Astrocyte (in vitro differentiated cells and primary cell): ENCODE measurements at regions not wholly inside any gene's neighbourhood (a gene's known extent, or its start where the extent isn't known, plus 50 kb on each side); places are given as distances from the start of the nearest gene placed in this dataset.

Experiments
- CTCF ChIP-seq: IDR thresholded peaks from 2 replicates; pipeline ENCODE4 v1.5.1; 2011; ENCODE audit warnings: low read depth, mild to moderate bottlenecking, inconsistent platforms, low read length, moderate library complexity; ENCODE audit not compliant: insufficient read depth
- EZH2 ChIP-seq: IDR thresholded peaks from 2 replicates; pipeline ENCODE4 v1.6.1; 2012; ENCODE audit warnings: mild to moderate bottlenecking, low read length, inconsistent platforms; ENCODE audit not compliant: insufficient read depth

- TF ChIP-seq CTCF (no peak), EZH2 (no peak)
Measured at GRCh38 chr2:104406261-104406726, 447.6 kb upstream of the POU3F3 start.
